ENCODE measurements at regions not wholly inside any gene's neighbourhood (a gene's known extent, or its start where the extent isn't known, plus 50 kb on each side); places are given as distances from the start of the nearest gene placed in this dataset.
A peak's percentile ranks its signal among the peaks of the same experiment; 100 is the strongest.

GRCh38 chr6:111987295-111987694, 66.6 kb upstream of the CCN6 start:
- no peak for DNase-seq (ENCODE audit: low spot score)

- no peak for DNase-seq (ENCODE audit: low spot score)
Measured at GRCh38 chr6:111988926-111989325, 65.0 kb upstream of the CCN6 start.

GRCh38 chr6:111989743-111990142, 64.2 kb upstream of the CCN6 start:
- no peak for DNase-seq (ENCODE audit: low spot score)

GRCh38 chr6:111990214-111990613, 63.7 kb upstream of the CCN6 start:
- no peak for DNase-seq (ENCODE audit: low spot score)

- DNase-seq (ENCODE audit: low spot score): peak; percentile 27
Measured at GRCh38 chr6:111992851-111993250, 61.1 kb upstream of the CCN6 start.

DNA sequence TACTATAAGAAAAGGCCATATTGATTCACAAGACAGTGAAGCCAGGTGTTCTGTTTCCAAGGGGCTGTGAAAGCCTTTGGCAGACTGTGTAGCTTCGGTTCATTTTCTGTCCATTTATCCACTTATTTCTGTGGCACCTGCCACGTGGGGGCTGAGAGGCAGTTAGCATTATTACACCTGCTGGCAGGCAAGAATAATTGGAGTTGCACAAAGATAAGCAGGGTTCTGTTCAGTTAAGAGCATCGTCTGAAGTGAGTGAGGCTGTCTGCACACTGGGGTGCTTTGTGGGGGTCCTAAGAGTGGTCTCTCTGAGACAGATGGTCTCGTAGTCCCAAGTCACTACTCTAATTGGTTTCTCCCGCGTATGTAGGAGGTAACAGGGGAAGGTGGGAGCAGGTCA, 60.6 kb upstream of the CCN6 start:
- DNase-seq (ENCODE audit: low spot score): no peak

- DNase-seq (ENCODE audit: low spot score): no peak
Measured at GRCh38 chr6:111994791-111995190, 59.1 kb upstream of the CCN6 start.

- no peak for DNase-seq (ENCODE audit: low spot score)
Measured at GRCh38 chr6:111995404-111995803, 58.5 kb upstream of the CCN6 start.

GRCh38 chr6:111996144-111996865, 57.6 kb upstream of the CCN6 start:
- no peak for DNase-seq (ENCODE audit: low spot score)

DNA sequence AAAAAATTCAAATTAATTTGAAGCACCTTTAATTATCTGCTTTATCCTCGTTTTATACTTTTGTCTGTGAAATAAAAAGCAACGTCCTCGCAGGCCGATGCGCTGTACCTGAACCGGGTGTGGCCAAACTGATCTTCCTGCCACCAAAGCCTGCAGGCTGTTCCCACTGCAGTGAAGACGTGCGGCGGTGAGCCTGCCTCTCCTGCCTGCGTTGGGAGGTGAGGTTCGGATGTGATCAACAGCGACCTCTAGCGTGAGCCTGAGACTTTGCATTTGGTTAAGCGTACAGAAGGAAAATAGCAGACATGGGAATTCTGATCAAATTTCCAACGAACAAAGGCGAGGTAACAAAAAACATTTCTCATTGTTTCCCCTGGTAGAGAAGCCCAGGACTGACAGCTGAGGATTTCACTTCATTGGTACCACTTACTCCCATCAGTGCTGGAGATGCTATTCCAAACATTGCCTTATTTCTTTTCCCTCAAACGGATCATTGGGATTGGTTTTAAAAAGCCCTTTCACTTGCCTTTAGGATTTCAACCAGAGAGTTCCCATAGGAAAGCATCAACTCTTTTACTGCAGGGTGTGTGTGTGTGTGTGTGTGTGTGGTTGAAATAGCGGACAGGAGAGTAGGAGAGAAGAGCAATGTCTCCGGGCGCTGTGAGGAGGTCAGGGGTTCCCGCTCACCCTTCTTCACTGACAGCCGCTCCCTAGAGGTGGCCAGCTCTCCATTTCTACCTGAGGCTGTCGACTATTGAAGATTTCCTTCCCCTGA, 56.6 kb upstream of the CCN6 start:
- DNase-seq (ENCODE audit: low spot score): peak; percentile 84

GRCh38 chr6:111997853-111998208, 56.1 kb upstream of the CCN6 start:
- DNase-seq (ENCODE audit: low spot score): no peak

GRCh38 chr6:112002307-112002706, 51.6 kb upstream of the CCN6 start:
- no peak for DNase-seq (ENCODE audit: low spot score)

Data from GM03348 (cell line).